ENCODE measurements at regions not wholly inside any gene's neighbourhood (a gene's known extent, or its start where the extent isn't known, plus 50 kb on each side); places are given as distances from the start of the nearest gene placed in this dataset.

DNA sequence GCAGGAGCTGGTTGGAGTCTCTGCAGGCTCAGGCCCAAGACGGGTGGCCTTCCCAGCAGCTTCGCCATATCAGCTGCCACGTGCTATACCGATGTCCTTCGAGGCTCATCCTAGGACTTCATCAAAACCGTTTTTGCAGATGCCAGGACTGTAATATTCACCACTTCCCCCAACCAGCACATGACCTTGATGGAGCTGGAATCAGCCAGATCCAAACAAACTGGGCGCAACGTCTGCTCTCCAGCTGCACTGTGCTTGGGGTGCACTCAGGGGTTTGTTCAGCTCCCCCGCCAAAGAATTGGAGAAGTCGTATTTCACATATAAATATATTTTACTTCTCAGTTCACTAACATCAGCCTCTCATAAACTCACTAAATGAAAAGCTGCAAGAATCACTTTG is 149.5 kb upstream of the DIO3 start:
- H3K27me3 ChIP-seq (ENCODE audit: control insufficient read depth, insufficient read depth, low read length), result no peaks in the 10 kb centered on the region
- H3K4me1 ChIP-seq (ENCODE audit: control insufficient read depth, insufficient read depth, low read length), result no peaks in the 10 kb centered on the region
- no peaks in the 10 kb centered on the region for H3K9me3 ChIP-seq (ENCODE audit: control insufficient read depth, insufficient read depth, low read length)
- no peak overlapping the region for H3K9ac ChIP-seq (ENCODE audit: low read depth, low read length)
- no peaks in the 10 kb centered on the region for H3K36me3 ChIP-seq (ENCODE audit: control insufficient read depth, insufficient read depth, low read length)
- no peak overlapping the region for H3K4me3 ChIP-seq (ENCODE audit: low read depth, low read length)

DNA sequence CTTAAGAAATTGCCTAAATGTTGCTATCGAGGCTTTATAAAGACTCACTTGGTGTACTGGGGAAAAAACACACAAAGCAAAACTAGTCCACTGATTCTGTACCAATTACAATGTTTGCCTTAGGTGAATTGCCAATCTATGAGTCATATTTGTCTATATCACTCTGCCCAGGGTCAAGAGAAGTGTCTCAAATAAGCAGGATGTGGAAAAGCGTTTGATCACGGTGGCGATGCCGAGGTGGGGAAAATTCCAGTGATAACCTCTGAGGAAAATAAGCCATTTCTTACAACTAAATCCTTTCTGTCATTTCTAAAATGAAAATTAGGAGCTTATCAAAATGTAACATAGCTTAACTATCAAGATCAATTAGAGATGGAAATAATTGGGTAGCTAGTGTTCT is 148.6 kb upstream of the DIO3 start:
- no peak overlapping the region for H3K9ac ChIP-seq (ENCODE audit: low read depth, low read length)
- no peaks in the 10 kb centered on the region for H3K27me3 ChIP-seq (ENCODE audit: control insufficient read depth, insufficient read depth, low read length)
- H3K9me3 ChIP-seq (ENCODE audit: control insufficient read depth, insufficient read depth, low read length), result no peaks in the 10 kb centered on the region
- no peak overlapping the region for H3K4me3 ChIP-seq (ENCODE audit: low read depth, low read length)
- H3K4me1 ChIP-seq (ENCODE audit: control insufficient read depth, insufficient read depth, low read length), result no peaks in the 10 kb centered on the region
- H3K36me3 ChIP-seq (ENCODE audit: control insufficient read depth, insufficient read depth, low read length), result no peaks in the 10 kb centered on the region

DNA sequence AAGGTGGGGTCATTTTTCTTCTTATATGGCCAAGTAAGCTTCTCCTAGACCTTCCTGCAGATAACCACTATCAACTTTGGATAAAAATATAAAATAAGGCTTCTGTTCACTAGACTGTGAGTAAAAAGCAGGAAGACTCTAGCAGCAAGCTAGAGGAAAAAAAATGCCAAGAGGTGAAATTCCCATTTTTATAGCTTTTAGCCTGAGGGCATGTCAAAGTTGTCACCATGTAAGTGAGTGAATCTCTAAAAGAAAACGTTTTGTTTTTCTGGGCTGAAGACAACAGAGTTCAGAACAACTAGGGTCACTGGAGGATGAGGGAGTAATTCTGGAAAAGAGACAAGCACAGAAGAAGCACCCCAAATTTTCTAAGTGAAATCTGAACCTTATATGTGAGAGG is 143.9 kb upstream of the DIO3 start:
- H3K9ac ChIP-seq (ENCODE audit: low read depth, low read length), result no peak overlapping the region
- no peak overlapping the region for H3K4me3 ChIP-seq (ENCODE audit: low read depth, low read length)
- no peaks in the 10 kb centered on the region for H3K4me1 ChIP-seq (ENCODE audit: control insufficient read depth, insufficient read depth, low read length)
- no peaks in the 10 kb centered on the region for H3K36me3 ChIP-seq (ENCODE audit: control insufficient read depth, insufficient read depth, low read length)
- no peaks in the 10 kb centered on the region for H3K27me3 ChIP-seq (ENCODE audit: control insufficient read depth, insufficient read depth, low read length)
- H3K9me3 ChIP-seq (ENCODE audit: control insufficient read depth, insufficient read depth, low read length), result no peaks in the 10 kb centered on the region

DNA sequence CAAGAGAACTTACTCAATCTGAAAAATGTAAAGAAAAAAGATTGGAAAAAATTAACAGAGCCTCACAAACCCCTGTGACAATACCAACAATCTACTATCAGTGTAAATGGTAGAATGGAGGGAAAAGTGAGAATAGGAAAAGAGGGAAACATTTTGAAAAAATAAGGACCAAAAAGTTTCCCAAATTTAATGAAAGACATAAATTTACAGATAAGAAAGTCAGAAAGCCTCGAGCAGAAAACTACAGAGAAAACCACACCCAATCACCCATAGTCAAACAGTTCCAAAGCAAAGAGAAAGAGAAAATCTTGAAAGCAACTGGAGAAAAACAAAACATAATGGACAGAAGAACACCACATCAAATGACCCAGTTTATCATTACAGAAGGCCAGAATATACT is 142.7 kb upstream of the DIO3 start:
- Histone ChIP-seq H3K9ac (ENCODE audit: low read depth, low read length) (no peak overlapping the region), H3K27me3 (ENCODE audit: control insufficient read depth, insufficient read depth, low read length) (no peaks in the 10 kb centered on the region), H3K4me1 (ENCODE audit: control insufficient read depth, insufficient read depth, low read length) (no peaks in the 10 kb centered on the region), H3K9me3 (ENCODE audit: control insufficient read depth, insufficient read depth, low read length) (no peaks in the 10 kb centered on the region), H3K4me3 (ENCODE audit: low read depth, low read length) (no peak overlapping the region), H3K36me3 (ENCODE audit: control insufficient read depth, insufficient read depth, low read length) (no peaks in the 10 kb centered on the region)

DNA sequence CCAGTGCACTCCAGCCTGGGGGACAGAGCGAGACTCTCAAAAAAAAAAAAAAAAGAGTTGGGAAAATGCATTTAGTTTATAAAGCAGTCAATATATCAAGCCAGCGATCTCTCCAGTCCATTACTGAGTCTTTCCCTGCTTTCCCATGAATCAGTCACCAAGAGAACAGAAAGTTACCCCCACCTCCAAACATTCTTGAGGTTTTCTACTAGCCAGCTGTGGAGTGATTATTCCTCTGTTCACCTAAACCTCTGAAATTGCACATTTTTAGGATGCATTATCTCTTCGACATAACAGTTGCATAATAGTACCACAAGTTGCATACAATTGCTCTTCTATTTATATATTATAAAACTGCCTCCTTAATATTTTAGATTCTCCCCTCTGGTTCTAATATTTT is 134.8 kb upstream of the DIO3 start:
- Histone ChIP-seq H3K9me3 (ENCODE audit: control insufficient read depth, insufficient read depth, low read length) (no peaks in the 10 kb centered on the region), H3K27me3 (ENCODE audit: control insufficient read depth, insufficient read depth, low read length) (no peaks in the 10 kb centered on the region), H3K4me1 (ENCODE audit: control insufficient read depth, insufficient read depth, low read length) (no peaks in the 10 kb centered on the region), H3K9ac (ENCODE audit: low read depth, low read length) (no peak overlapping the region), H3K4me3 (ENCODE audit: low read depth, low read length) (no peak overlapping the region), H3K36me3 (ENCODE audit: control insufficient read depth, insufficient read depth, low read length) (no peaks in the 10 kb centered on the region)

DNA sequence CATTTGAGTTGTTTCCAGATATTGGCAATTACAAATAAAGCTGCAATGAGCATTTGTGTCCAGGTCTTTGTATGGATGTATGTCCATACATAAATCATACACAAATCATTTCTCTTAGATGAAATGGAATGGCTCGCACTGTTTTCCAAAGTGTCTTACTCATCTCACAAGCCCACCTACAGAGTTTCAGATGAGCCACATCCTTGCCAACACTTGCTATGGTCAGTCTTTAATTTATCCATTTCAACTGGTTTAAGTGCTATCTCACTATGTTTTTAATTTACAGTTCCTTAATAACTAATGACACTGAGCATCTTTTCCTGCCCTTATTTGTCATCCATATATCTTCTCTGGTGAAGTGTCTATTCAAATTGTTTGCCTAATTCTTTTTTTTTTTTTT is 132.9 kb upstream of the DIO3 start:
- H3K9me3 ChIP-seq (ENCODE audit: control insufficient read depth, insufficient read depth, low read length), result no peaks in the 10 kb centered on the region
- no peaks in the 10 kb centered on the region for H3K4me1 ChIP-seq (ENCODE audit: control insufficient read depth, insufficient read depth, low read length)
- no peak overlapping the region for H3K4me3 ChIP-seq (ENCODE audit: low read depth, low read length)
- H3K27me3 ChIP-seq (ENCODE audit: control insufficient read depth, insufficient read depth, low read length), result no peaks in the 10 kb centered on the region
- H3K9ac ChIP-seq (ENCODE audit: low read depth, low read length), result no peak overlapping the region
- H3K36me3 ChIP-seq (ENCODE audit: control insufficient read depth, insufficient read depth, low read length), result no peaks in the 10 kb centered on the region

DNA sequence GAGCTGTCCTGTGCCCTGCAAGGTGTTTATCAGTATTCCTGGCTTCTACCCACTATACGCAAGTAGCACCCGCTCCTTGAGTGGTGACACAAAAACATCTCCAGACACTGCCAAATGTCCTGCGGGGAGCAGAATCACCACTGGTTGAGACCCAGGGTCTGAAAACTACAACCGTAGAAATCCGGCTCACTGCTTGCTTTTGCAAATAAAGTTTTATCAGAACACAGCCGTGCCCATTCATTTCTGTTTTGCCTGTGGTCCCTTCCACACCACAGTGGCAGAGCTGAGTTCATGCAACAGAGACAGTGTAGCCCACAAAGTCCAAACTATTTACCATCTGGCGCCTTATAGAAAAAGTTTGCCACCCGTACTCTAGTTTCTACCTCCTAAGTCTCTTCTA is 125.7 kb upstream of the DIO3 start:
- H3K4me3 ChIP-seq (ENCODE audit: low read depth, low read length), result no peak overlapping the region
- no peaks in the 10 kb centered on the region for H3K4me1 ChIP-seq (ENCODE audit: control insufficient read depth, insufficient read depth, low read length)
- no peaks in the 10 kb centered on the region for H3K27me3 ChIP-seq (ENCODE audit: control insufficient read depth, insufficient read depth, low read length)
- no peak overlapping the region for H3K9ac ChIP-seq (ENCODE audit: low read depth, low read length)
- H3K9me3 ChIP-seq (ENCODE audit: control insufficient read depth, insufficient read depth, low read length), result no peaks in the 10 kb centered on the region
- no peaks in the 10 kb centered on the region for H3K36me3 ChIP-seq (ENCODE audit: control insufficient read depth, insufficient read depth, low read length)

DNA sequence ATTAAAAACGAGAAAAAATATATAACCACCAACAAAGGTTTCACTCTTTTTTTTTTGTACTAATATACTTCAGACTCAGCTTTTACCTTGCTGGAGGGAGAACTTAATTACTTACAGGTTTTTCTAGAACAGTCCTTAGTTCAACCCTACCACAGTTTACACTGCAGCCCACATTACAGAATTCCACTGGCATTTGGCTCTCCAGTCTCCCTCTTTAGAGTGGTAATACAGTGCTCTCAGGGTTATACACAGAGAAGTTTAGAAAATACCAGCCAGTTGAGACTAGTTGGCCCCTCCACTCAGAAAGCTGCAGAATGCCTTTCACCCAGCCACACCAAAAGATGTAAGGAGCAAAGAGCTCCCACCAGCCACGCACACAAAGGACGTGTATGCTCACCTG is 122.3 kb upstream of the DIO3 start:
- Histone ChIP-seq H3K4me3 (ENCODE audit: low read depth, low read length) (no peak overlapping the region), H3K4me1 (ENCODE audit: control insufficient read depth, insufficient read depth, low read length) (no peaks in the 10 kb centered on the region), H3K9ac (ENCODE audit: low read depth, low read length) (no peak overlapping the region), H3K9me3 (ENCODE audit: control insufficient read depth, insufficient read depth, low read length) (no peaks in the 10 kb centered on the region), H3K27me3 (ENCODE audit: control insufficient read depth, insufficient read depth, low read length) (no peaks in the 10 kb centered on the region), H3K36me3 (ENCODE audit: control insufficient read depth, insufficient read depth, low read length) (no peaks in the 10 kb centered on the region)

DNA sequence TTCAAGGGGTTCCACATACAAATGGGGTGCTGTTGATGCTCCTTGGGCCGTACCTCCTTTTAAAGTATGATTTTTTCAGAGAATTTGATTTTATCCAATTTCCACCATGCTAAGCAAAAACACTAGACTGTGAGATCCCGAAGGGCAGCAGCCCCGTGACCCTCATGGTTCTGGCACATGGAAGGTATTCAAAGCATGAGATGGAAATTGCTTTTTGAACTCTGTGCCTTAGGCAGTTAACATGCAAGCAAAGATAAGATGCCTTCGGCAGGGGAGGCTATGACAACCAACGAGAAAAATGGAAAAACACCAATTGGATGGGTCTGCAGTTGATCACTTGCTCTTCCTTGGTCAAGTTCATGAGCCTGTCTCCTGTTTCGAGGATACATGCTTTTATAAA is 120.8 kb upstream of the DIO3 start:
- Histone ChIP-seq H3K4me3 (ENCODE audit: low read depth, low read length) (no peak overlapping the region), H3K9me3 (ENCODE audit: control insufficient read depth, insufficient read depth, low read length) (no peaks in the 10 kb centered on the region), H3K27me3 (ENCODE audit: control insufficient read depth, insufficient read depth, low read length) (no peaks in the 10 kb centered on the region), H3K36me3 (ENCODE audit: control insufficient read depth, insufficient read depth, low read length) (no peaks in the 10 kb centered on the region), H3K9ac (ENCODE audit: low read depth, low read length) (no peak overlapping the region), H3K4me1 (ENCODE audit: control insufficient read depth, insufficient read depth, low read length) (no peaks in the 10 kb centered on the region)

DNA sequence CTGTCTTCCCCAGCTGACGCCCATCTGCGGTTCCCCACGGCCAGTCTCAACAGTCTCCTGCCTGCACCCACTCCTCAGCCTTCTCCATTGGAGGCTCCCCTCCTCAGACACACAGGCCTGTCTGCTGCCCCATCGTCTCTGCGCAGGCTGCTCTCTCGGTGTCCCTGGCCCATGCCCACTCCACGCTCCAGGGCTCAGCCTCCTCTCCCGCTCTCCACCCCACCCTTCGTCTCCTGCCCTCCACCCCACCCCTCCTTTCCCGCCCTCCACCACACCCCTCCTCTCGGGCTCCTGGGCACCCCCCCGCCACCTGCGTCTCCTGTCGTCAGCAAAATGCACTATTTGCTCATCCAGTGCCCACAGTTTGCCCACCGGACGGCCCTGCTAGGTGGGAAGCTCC is 119.6 kb upstream of the DIO3 start:
- no peaks in the 10 kb centered on the region for H3K36me3 ChIP-seq (ENCODE audit: control insufficient read depth, insufficient read depth, low read length)
- no peaks in the 10 kb centered on the region for H3K4me1 ChIP-seq (ENCODE audit: control insufficient read depth, insufficient read depth, low read length)
- no peaks in the 10 kb centered on the region for H3K9me3 ChIP-seq (ENCODE audit: control insufficient read depth, insufficient read depth, low read length)
- no peak overlapping the region for H3K9ac ChIP-seq (ENCODE audit: low read depth, low read length)
- no peak overlapping the region for H3K4me3 ChIP-seq (ENCODE audit: low read depth, low read length)
- no peaks in the 10 kb centered on the region for H3K27me3 ChIP-seq (ENCODE audit: control insufficient read depth, insufficient read depth, low read length)

DNA sequence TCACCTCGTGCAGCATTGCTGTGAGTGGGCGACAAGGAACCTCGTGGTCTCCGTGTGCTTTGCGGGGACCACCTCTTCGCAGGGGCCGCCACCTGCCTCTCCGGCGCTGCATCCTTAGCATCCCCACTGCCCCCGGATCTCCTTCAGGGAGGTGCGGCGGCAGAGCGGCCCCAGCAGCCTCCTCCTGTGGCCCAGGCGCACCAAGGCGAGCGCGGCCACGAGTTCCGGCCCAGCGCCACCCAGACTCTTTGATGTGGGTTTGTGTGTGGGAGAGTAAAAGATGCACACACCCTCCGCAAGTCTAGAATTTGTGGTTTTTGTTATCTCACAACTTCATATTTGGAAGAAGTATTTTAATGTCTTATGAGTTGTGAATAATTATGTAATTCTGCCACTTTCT is 118.8 kb upstream of the DIO3 start:
- Histone ChIP-seq H3K9ac (ENCODE audit: low read depth, low read length) (no peak overlapping the region), H3K9me3 (ENCODE audit: control insufficient read depth, insufficient read depth, low read length) (no peaks in the 10 kb centered on the region), H3K36me3 (ENCODE audit: control insufficient read depth, insufficient read depth, low read length) (no peaks in the 10 kb centered on the region), H3K4me1 (ENCODE audit: control insufficient read depth, insufficient read depth, low read length) (no peaks in the 10 kb centered on the region), H3K4me3 (ENCODE audit: low read depth, low read length) (no peak overlapping the region), H3K27me3 (ENCODE audit: control insufficient read depth, insufficient read depth, low read length) (no peaks in the 10 kb centered on the region)

DNA sequence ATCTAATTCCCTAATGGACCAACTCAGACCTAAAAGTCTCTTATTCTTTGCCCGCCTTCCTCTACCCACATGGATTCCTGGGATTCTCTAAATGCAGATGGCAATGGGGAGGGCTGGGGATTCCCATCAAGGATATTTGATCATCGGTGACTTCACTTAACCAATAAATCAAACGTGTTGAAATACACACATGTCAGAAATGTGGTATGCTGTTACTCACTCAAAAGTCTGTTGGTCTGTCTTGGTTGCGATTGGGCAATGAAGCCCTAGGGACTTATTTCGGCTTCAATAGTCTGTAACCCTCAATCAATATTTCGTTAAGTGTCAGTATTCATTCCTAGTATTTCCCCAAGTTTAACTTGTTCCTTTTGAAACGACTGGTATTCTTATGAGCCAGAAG is 117.2 kb upstream of the DIO3 start:
- no peaks in the 10 kb centered on the region for H3K9me3 ChIP-seq (ENCODE audit: control insufficient read depth, insufficient read depth, low read length)
- no peaks in the 10 kb centered on the region for H3K27me3 ChIP-seq (ENCODE audit: control insufficient read depth, insufficient read depth, low read length)
- no peak overlapping the region for H3K9ac ChIP-seq (ENCODE audit: low read depth, low read length)
- H3K4me3 ChIP-seq (ENCODE audit: low read depth, low read length), result no peak overlapping the region
- no peaks in the 10 kb centered on the region for H3K4me1 ChIP-seq (ENCODE audit: control insufficient read depth, insufficient read depth, low read length)
- H3K36me3 ChIP-seq (ENCODE audit: control insufficient read depth, insufficient read depth, low read length), result no peaks in the 10 kb centered on the region

DNA sequence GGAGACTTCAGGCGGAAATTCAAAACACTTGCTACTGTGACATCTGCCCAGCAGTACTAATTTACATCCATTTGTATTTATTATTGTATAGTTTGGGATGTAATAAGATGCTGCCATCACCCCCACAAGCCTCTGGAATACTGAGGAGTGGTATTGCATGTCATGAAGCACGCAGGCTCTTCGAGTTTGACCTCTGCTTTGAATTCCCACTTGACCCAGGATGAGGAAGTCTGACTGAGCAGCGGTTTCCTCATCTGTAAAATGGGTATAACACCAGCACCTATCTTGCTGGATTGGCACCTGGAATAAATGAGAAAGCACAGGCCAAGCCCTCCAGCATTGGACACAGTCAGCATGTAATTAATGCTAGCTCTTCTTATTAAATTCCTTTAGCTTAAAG is 116.0 kb upstream of the DIO3 start:
- Histone ChIP-seq H3K27me3 (ENCODE audit: control insufficient read depth, insufficient read depth, low read length) (no peaks in the 10 kb centered on the region), H3K36me3 (ENCODE audit: control insufficient read depth, insufficient read depth, low read length) (no peaks in the 10 kb centered on the region), H3K9me3 (ENCODE audit: control insufficient read depth, insufficient read depth, low read length) (no peaks in the 10 kb centered on the region)

More for the DNA sequence above, 116.0 kb upstream of the DIO3 start:
- H3K9ac ChIP-seq (ENCODE audit: low read depth, low read length), result no peak overlapping the region
- no peaks in the 10 kb centered on the region for H3K4me1 ChIP-seq (ENCODE audit: control insufficient read depth, insufficient read depth, low read length)
- H3K4me3 ChIP-seq (ENCODE audit: low read depth, low read length), result no peak overlapping the region

All from iPS-15b (cell line).